Hepatocyte (in vitro differentiated cells): ENCODE measurements at regions not wholly inside any gene's neighbourhood (a gene's known extent, or its start where the extent isn't known, plus 50 kb on each side); places are given as distances from the start of the nearest gene placed in this dataset.

Source experiments
- CTCF ChIP-seq: fragments of 200-600 bp; sonication (generic); IDR thresholded peaks from 2 replicates; pipeline ENCODE4 v1.5.1; 2016; ENCODE audit warnings: antibody characterized with exemption, mild to moderate bottlenecking; ENCODE audit not compliant: poor library complexity
- EZH2 ChIP-seq: fragments of 200-600 bp; sonication (generic); IDR thresholded peaks from 2 replicates; pipeline ENCODE4 v1.6.1; 2016; ENCODE audit warnings: antibody characterized with exemption, mild to moderate bottlenecking, borderline replicate concordance
- EZH2phosphoT487 ChIP-seq: fragments of 200-600 bp; sonication (generic); IDR thresholded peaks from one replicate; pipeline ENCODE4 v1.6.1; 2018; ENCODE audit warnings: antibody characterized with exemption, mild to moderate bottlenecking, low read depth, moderate library complexity; ENCODE audit not compliant: unreplicated experiment, severe bottlenecking

GRCh38 chr12:84638811-84639368 is 273.7 kb downstream of the SLC6A15 start:
- no peak for TF ChIP-seq EZH2
- no peak for TF ChIP-seq CTCF
- no peak for TF ChIP-seq EZH2phosphoT487
